ENCODE measurements at regions not wholly inside any gene's neighbourhood (a gene's known extent, or its start where the extent isn't known, plus 50 kb on each side); places are given as distances from the start of the nearest gene placed in this dataset.

- TF ChIP-seq CTCF (IDR thresholded peaks at IDR 0.05) (no peak), POLR2A (IDR thresholded peaks at IDR 0.05) (no peak)
These were observed 205.4 kb upstream of the CIBAR2 start for GRCh38 chr16:85317704-85318103.

Measured in heart left ventricle (tissue), 13 donors.